Endothelial cell of umbilical vein (primary cell): ENCODE measurements at regions not wholly inside any gene's neighbourhood (a gene's known extent, or its start where the extent isn't known, plus 50 kb on each side); places are given as distances from the start of the nearest gene placed in this dataset.
A peak's percentile ranks its signal among the peaks of the same experiment; 100 is the strongest.

Experiments
- BruUV-seq: library from RNA; stranded (reverse); fragments of 400-500 nt; replicated peaks from 2 replicates; lab custom pipeline; 2021; lab: Mats Ljungman, UMichigan
- CTCF ChIA-PET: fragments of 300-600, 350-600 bp; sonication (Branson Sonifier 250); formaldehyde crosslinking; loops from one replicate; lab custom pipeline; 2021; ENCODE audit warnings: antibody characterized with exemption, inconsistent platforms; lab: Charles Lee
- POLR2A ChIA-PET: fragments of 300-600, 350-600 bp; sonication (Branson Sonifier 250); formaldehyde crosslinking; loops from one replicate; lab custom pipeline; 2021; ENCODE audit warnings: antibody characterized with exemption, inconsistent platforms; lab: Charles Lee
- DNase-seq: peaks from one replicate; pipeline ENCODE4 v3.0.0-alpha.2; 2011; ENCODE audit warnings: low read depth, low spot score
- FAIRE-seq: peaks from 2 replicates; lab custom pipeline; 2011; peaks lifted over from hg19 to GRCh38; lab: Jason Lieb, UNC
- H2AFZ ChIP-seq: 2 replicates; pipeline ENCODE4 v1.6.0; 2012; ENCODE audit warnings: low read depth, low read length, control low read depth, inconsistent platforms
- H3K27ac ChIP-seq: 2 replicates; pipeline ENCODE4 v1.5.1; 2011; ENCODE audit warnings: low read depth, mild to moderate bottlenecking, control low read depth, low read length, moderate library complexity; ENCODE audit not compliant: insufficient read depth
- H3K27me3 ChIP-seq, 2 experiments: 2 replicates each; pipeline versions ENCODE4 v1.6.0 to v1.6.1; 2011; ENCODE audit warnings: low read length in 2 of 2, mixed read lengths in 1 of 2; ENCODE audit not compliant: control insufficient read depth in 2 of 2, insufficient read depth in 2 of 2
- H3K36me3 ChIP-seq, 2 experiments: 2 replicates in 1 of 2; 3 replicates in 1 of 2; pipeline ENCODE4 v1.5.1; 2011; ENCODE audit warnings: low read length in 2 of 2, mild to moderate bottlenecking in 1 of 2, moderate library complexity in 1 of 2; ENCODE audit not compliant: control insufficient read depth in 2 of 2, insufficient read depth in 2 of 2; ENCODE audit errors: extremely low read depth in 1 of 2
- H3K4me1 ChIP-seq: 3 replicates; pipeline ENCODE4 v1.5.1; 2011; ENCODE audit warnings: mild to moderate bottlenecking, low read length; ENCODE audit not compliant: control insufficient read depth, insufficient read depth; ENCODE audit errors: extremely low read depth
- H3K4me2 ChIP-seq: 2 replicates; pipeline ENCODE4 v1.6.1; 2011; ENCODE audit warnings: low read length, control low read depth, mixed read lengths; ENCODE audit not compliant: insufficient read depth
- H3K4me3 ChIP-seq, 3 experiments: fragments of 200-600 bp in 1 of 3; sonication (generic), shearing (Covaris generic) in 1 of 3; replicated peaks in 1 of 3; 2 replicates each; pipeline ENCODE4 v1.5.1; 2011 to 2016; ENCODE audit warnings: control low read depth in 3 of 3, low read length in 3 of 3, mild to moderate bottlenecking in 2 of 3, inconsistent platforms in 1 of 3, low read depth in 1 of 3, moderate library complexity in 1 of 3; ENCODE audit not compliant: insufficient read depth in 1 of 3
- H3K79me2 ChIP-seq: 2 replicates; pipeline ENCODE4 v1.6.0; 2012; ENCODE audit warnings: low read length, inconsistent platforms; ENCODE audit not compliant: control insufficient read depth, insufficient read depth
- H3K9ac ChIP-seq: replicated peaks from 2 replicates; pipeline ENCODE3; 2011; ENCODE audit warnings: low read length, control low read depth; ENCODE audit not compliant: insufficient read depth; ENCODE audit errors: extremely low read depth
- H3K9me1 ChIP-seq: replicated peaks from 3 replicates; pipeline ENCODE4 v1.6.0; 2011; ENCODE audit warnings: mild to moderate bottlenecking, low read length; ENCODE audit not compliant: control insufficient read depth, insufficient read depth; ENCODE audit errors: extremely low read depth
- H3K9me3 ChIP-seq: replicated peaks from 2 replicates; pipeline ENCODE4 v1.5.1; 2012; ENCODE audit warnings: low read length, inconsistent platforms; ENCODE audit not compliant: control insufficient read depth, insufficient read depth
- H4K20me1 ChIP-seq: replicated peaks from 2 replicates; pipeline ENCODE3; 2011; ENCODE audit warnings: mild to moderate bottlenecking, low read length; ENCODE audit not compliant: control insufficient read depth, insufficient read depth; ENCODE audit errors: extremely low read depth
- EZH2 ChIP-seq: IDR thresholded peaks from 2 replicates; pipeline ENCODE4 v1.6.1; 2012; ENCODE audit warnings: borderline replicate concordance, low read depth, mild to moderate bottlenecking, moderate library complexity, low read length, inconsistent platforms; ENCODE audit not compliant: severe bottlenecking
- FOS ChIP-seq: IDR thresholded peaks from 2 replicates; pipeline ENCODE4 v1.6.1; 2011; ENCODE audit warnings: mild to moderate bottlenecking, low read length, moderate library complexity, borderline replicate concordance; ENCODE audit not compliant: insufficient read depth
- GATA2 ChIP-seq: IDR thresholded peaks from 2 replicates; pipeline ENCODE4 v1.7.0; 2011; ENCODE audit warnings: low read depth, mild to moderate bottlenecking, moderate library complexity, mixed read lengths, low read length; ENCODE audit not compliant: insufficient read length, insufficient read depth
- JUN ChIP-seq: IDR thresholded peaks from 2 replicates; pipeline ENCODE4 v1.6.1; 2011; ENCODE audit warnings: borderline replicate concordance, low read depth; ENCODE audit not compliant: insufficient read length, insufficient read depth
- MYC ChIP-seq: IDR thresholded peaks from one replicate; pipeline ENCODE4 v1.6.1; 2011; ENCODE audit warnings: mild to moderate bottlenecking, low read depth, low read length
- POLR2A ChIP-seq: IDR thresholded peaks from 2 replicates; pipeline ENCODE4 v1.6.1; 2012; ENCODE audit warnings: low read depth, mild to moderate bottlenecking, control low read depth, low read length
- POLR2AphosphoS5 ChIP-seq: IDR thresholded peaks from 2 replicates; pipeline ENCODE4 v1.6.1; 2012; ENCODE audit warnings: low read depth, mild to moderate bottlenecking, control low read depth, low read length, moderate library complexity; ENCODE audit not compliant: insufficient read depth
- dilution Hi-C: fragments of 300-500 bp; cut with MboI; formaldehyde crosslinking; loops from one replicate; pipeline ENCODE4 v1.15.0; 2019; ENCODE audit warnings: low sequenced_read_pairs; ENCODE audit not compliant: extremely low pct_ligation_motif_present
- intact Hi-C: fragments of 100-400 bp; cut with micrococcal nuclease; formaldehyde crosslinking; loops from one replicate; pipeline ENCODE4 v1.10.0; 2022
- TF ChIP-seq, protein P1 (sequence below): IDR thresholded peaks from 2 replicates; pipeline ENCODE4 v1.6.1; 2011; ENCODE audit not compliant: insufficient read depth, insufficient read length
- TF ChIP-seq, protein P2 (sequence below), 2 donors: IDR thresholded peaks; 1 replicate in 1 of 2; 2 replicates in 1 of 2; pipeline ENCODE4 v1.5.1; 2011; ENCODE audit warnings: low read length in 2 of 2, mild to moderate bottlenecking in 2 of 2, moderate library complexity in 2 of 2, control low read depth in 1 of 2, inconsistent platforms in 1 of 2, low read depth in 1 of 2; ENCODE audit not compliant: insufficient read depth in 1 of 2; ENCODE audit errors: extremely low read depth in 1 of 2

DNA sequence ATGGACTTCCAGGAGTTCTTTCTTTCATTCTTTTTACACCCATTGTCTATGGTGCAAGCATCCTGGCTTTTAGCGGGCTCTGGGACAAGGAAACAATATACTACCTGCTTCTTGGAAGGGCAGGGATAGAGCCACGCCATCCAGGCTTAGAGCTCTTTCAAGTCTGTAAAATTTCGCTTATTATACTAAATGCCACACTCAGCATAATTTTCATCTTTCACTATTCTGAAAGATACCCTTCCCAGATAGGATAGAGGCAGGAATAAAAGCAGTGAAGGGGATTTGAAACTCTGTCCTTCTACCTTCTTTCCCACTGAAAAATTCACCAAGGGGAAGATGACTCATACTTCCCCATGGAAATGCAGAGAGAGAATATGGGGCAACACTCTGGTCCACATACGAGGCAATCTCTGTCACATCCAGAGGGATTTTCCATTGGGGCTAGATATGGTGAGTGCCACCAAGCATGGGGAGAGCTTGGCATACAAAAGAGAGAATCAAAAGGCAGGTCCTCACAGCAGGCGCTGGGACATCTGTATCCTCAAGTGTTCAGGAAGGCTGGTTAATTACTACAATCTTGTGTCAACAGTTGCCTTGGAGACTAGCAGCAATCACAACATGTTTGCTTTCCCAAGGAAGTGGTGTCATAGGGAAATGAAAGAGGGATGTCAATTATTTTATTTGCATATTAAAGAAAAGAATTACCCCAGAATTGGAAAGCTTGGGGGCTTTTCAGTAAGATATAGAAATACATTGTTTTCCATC is 127.6 kb downstream of the TDRD15 start:
- Histone ChIP-seq H3K9me1 (no peaks in the 10 kb centered on the region), H3K79me2 (no peaks in the 10 kb centered on the region), H3K9ac (no peak overlapping the region), H2AFZ (no peak overlapping the region), H3K27ac (no peak overlapping the region), H3K27me3 (no peaks in the 10 kb centered on the region), H3K4me2 (no peak overlapping the region), H3K4me1 (no peaks in the 10 kb centered on the region), H4K20me1 (no peaks in the 10 kb centered on the region), H3K36me3 (no peaks in the 10 kb centered on the region), H3K9me3 (no peaks in the 10 kb centered on the region), H3K4me3 (no peak overlapping the region)
- TF ChIP-seq POLR2A, result no peak
- peak; percentile 8 for TF ChIP-seq JUN
- intact Hi-C loops, result loop anchor here (10.0 kb wide), 1 partner anchor 207 kb away; the partner anchor contains the start of gene APOB
- dilution Hi-C loops, result no loop called here
- FAIRE-seq, result no peak
- DNase-seq, result peak; percentile 9
- no TSS peak for BruUV-seq
- ChIA-PET CTCF (no interaction called here), POLR2A (no interaction called here)

DNA sequence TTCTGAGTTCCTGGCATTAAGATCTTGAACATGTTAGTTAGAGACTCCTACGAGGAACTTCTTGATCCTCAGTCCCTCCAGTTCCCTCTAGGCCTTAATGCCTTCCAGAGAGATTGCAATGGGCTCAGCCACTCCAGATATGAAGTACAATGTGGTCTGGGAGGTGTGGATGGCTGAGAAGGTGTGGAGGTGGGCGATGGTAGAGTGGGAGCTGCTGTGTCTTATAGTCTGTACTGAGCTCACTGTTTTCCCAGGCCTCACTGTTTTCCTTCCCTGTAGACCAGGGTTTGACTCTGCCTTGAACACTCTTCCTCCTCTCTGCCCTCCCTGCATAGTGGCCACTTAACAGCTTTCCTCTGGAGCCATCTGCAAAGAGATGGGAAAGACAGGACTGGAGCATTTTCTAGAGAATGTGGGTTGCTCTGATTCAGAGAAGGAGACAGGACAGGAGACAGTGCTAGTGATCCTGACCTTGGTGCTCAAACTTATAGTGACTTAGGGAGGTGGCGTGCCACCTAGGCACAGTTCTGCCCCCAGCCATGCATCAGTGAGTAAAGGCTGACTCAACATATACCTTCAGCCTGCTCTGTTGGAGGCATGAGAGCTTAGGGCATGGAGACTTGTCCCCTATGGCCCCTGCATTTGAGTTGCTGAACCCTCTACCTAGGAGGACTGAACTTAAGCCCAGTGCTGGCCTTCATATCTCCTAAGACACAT is 129.7 kb downstream of the TDRD15 start:
- H3K36me3 ChIP-seq, result no peaks in the 10 kb centered on the region
- no peak for DNase-seq
- dilution Hi-C loops, result no loop called here
- H3K27me3 ChIP-seq, result no peaks in the 10 kb centered on the region
- no peak overlapping the region for H3K4me3 ChIP-seq
- BruUV-seq, result no TSS peak
- CTCF ChIA-PET, result no interaction called here
- intact Hi-C loops, result loop anchor here (10.0 kb wide), 1 partner anchor 209 kb away; the partner anchor contains the start of gene APOB
- H3K27ac ChIP-seq, result no peak overlapping the region
- H2AFZ ChIP-seq, result no peak overlapping the region
- POLR2A ChIA-PET, result no interaction called here
- no peaks in the 10 kb centered on the region for H3K9me3 ChIP-seq
- H3K9ac ChIP-seq, result no peak overlapping the region
- no peak overlapping the region for H3K4me2 ChIP-seq
- no peaks in the 10 kb centered on the region for H4K20me1 ChIP-seq
- H3K4me1 ChIP-seq, result no peaks in the 10 kb centered on the region
- FAIRE-seq, result no peak
- H3K9me1 ChIP-seq, result no peaks in the 10 kb centered on the region
- H3K79me2 ChIP-seq, result no peaks in the 10 kb centered on the region
- TF ChIP-seq, protein P1, sequence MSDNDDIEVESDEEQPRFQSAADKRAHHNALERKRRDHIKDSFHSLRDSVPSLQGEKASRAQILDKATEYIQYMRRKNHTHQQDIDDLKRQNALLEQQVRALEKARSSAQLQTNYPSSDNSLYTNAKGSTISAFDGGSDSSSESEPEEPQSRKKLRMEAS, result no peak
- TF ChIP-seq POLR2AphosphoS5 (no peak), POLR2A (no peak), FOS (no peak), GATA2 (no peak), JUN (no peak), EZH2 (no peak), MYC (no peak)
- TF ChIP-seq, protein P2, sequence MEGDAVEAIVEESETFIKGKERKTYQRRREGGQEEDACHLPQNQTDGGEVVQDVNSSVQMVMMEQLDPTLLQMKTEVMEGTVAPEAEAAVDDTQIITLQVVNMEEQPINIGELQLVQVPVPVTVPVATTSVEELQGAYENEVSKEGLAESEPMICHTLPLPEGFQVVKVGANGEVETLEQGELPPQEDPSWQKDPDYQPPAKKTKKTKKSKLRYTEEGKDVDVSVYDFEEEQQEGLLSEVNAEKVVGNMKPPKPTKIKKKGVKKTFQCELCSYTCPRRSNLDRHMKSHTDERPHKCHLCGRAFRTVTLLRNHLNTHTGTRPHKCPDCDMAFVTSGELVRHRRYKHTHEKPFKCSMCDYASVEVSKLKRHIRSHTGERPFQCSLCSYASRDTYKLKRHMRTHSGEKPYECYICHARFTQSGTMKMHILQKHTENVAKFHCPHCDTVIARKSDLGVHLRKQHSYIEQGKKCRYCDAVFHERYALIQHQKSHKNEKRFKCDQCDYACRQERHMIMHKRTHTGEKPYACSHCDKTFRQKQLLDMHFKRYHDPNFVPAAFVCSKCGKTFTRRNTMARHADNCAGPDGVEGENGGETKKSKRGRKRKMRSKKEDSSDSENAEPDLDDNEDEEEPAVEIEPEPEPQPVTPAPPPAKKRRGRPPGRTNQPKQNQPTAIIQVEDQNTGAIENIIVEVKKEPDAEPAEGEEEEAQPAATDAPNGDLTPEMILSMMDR (IDR thresholded peaks at IDR 0.05; ENCODE audit: extremely low read depth in 1 of 2, insufficient read depth in 1 of 2, low read depth in 1 of 2, low read length in 2 of 2), result no peak
